Heart right ventricle (tissue), 16 donors: ENCODE measurements at regions not wholly inside any gene's neighbourhood (a gene's known extent, or its start where the extent isn't known, plus 50 kb on each side); places are given as distances from the start of the nearest gene placed in this dataset.

Experiments used
- ATAC-seq, 8 donors: fragments of 200-7000 bp; cut with Tn5 transposase; one replicate each; pipeline ENCODE4 v1.9.1; 2020; ENCODE audit warnings: mild to moderate bottlenecking in 8 of 8, moderate library complexity in 8 of 8, moderate number of reproducible peaks in 1 of 8
- DNase-seq, 2 donors: peaks; one replicate each; pipeline ENCODE4 v3.0.0-alpha.2; 2020
- H3K27ac ChIP-seq, 10 donors: fragments of 200-600 bp; sonication (generic) in 2 of 10; one replicate each; pipeline versions ENCODE4 v1.5.0 to v1.8.0; 2020 to 2022; ENCODE audit warnings: mild to moderate bottlenecking in 3 of 10
- H3K27me3 ChIP-seq, 7 donors: fragments of 200-600 bp; one replicate each; pipeline ENCODE4 v1.8.0; 2021 to 2022; ENCODE audit warnings: mild to moderate bottlenecking in 2 of 7
- H3K36me3 ChIP-seq, 9 donors: fragments of 200-600 bp; sonication (generic) in 1 of 9; one replicate each; pipeline versions ENCODE4 v1.5.0 to v1.8.0; 2020 to 2022; ENCODE audit warnings: mild to moderate bottlenecking in 2 of 9
- H3K4me1 ChIP-seq, 9 donors: fragments of 200-600 bp; sonication (generic) in 1 of 9; one replicate each; pipeline versions ENCODE4 v1.5.0 to v1.8.0; 2020 to 2022; ENCODE audit warnings: mild to moderate bottlenecking in 4 of 9
- H3K4me3 ChIP-seq, 10 donors: fragments of 200-600 bp; sonication (generic) in 2 of 10; one replicate each; pipeline versions ENCODE4 v1.5.0 to v1.8.0; 2020 to 2022; ENCODE audit warnings: mild to moderate bottlenecking in 7 of 10, moderate library complexity in 2 of 10
- H3K9me3 ChIP-seq, 11 donors: fragments of 200-600 bp in 10 of 11; sonication (generic) in 2 of 11; one replicate each; pipeline versions ENCODE4 v1.5.0 to v1.8.0; 2013 to 2022; ENCODE audit warnings: mild to moderate bottlenecking in 2 of 11, control low read depth in 1 of 11, moderate library complexity in 1 of 11
- CTCF ChIP-seq, 9 donors: fragments of 200-600 bp; sonication (generic) in 2 of 9; IDR thresholded peaks; one replicate each; pipeline versions ENCODE4 v1.5.0 to v1.8.0; 2021 to 2022; ENCODE audit warnings: antibody characterized with exemption in 9 of 9, mild to moderate bottlenecking in 5 of 9, moderate library complexity in 1 of 9
- WGBS, 2 donors: extraction: QIAGEN DNeasy Blood & Tissue Kit; methylation state at CpG; one replicate each; pipeline ENCODE4 v1.1.7; 2013; ENCODE audit warnings: inconsistent platforms in 1 of 2; 5-methylcytosine and 5-hydroxymethylcytosine counted together
- intact Hi-C, 10 donors: fragments of 100-400 bp; cut with DNase I; formaldehyde crosslinking; loops; one replicate each; pipeline versions ENCODE4 v1.11.1 to v1.14.2; 2022
- donor health status: Arrhythmogenic right ventricular cardiomyopathy.
- donor health status: ischemic (EF 13 %, LVEDD 7.1; RV severe dilation, severe dysfunction).
- donor health status: healthy with polysubstance abuse.
- donor health status: DM: no; HTN: yes; CAD: no.
- donor health status: DM: no; HTN: no; CAD: no.
- donor health status: ischemic (EF 25% LVEDD 6.9; RV normal size, moderate dysfunction).
- donor health status: ischemic (EF 25% LVEDD 5.7; RV mildly dilated, moderate dysfunction).
- donor health status: healthy.
- donor health status: DM: yes; HTN: yes; CAD: no.
- donor health status: Ischemic cardiomyopathy.
- donor health status: ischemic (EF 35%, LVEDD 5.7; RV mildly dilated, moderate dysfunction).
- donor health status: nonischemic (EF 11% LVEDD 7.7; RV severe dilation, severe dysfunction).
- donor health status: DM: yes; HTN: yes; CAD: no.
- donor health status: PGD.
- donor health status: ischemic (EF 29% LVEDD 5.4; RV normal size, mild dysfunction).
- donor health status: nonischemic (EF 23%, LVEDD 6.1; RV moderate dilation, normal function).

- DNase-seq, result no peak
- intact Hi-C loops, result loop anchor here in 4 of 10 donors (10.0 kb wide), 3 partner anchors 65 to 365 kb away; no protein-coding TSS in a partner anchor
- no peak for TF ChIP-seq CTCF (IDR thresholded peaks at IDR 0.05)
- H3K4me1 ChIP-seq, result peaks cover 0 to 4% (median 0%) of the 10 kb centered on the region in 9 donors
- peaks cover 0 to 3% (median 0%) of the 10 kb centered on the region in 11 donors for H3K9me3 ChIP-seq
- ATAC-seq, result no peak
- H3K4me3 ChIP-seq, result no peak overlapping the region
- H3K27me3 ChIP-seq, result peaks cover 0 to 7% (median 0%) of the 10 kb centered on the region in 7 donors
- H3K27ac ChIP-seq, result no peak overlapping the region
- no peaks in the 10 kb centered on the region for H3K36me3 ChIP-seq
These were observed 259.4 kb downstream of the HRH4 start for GRCh38 chr18:24719791-24720190.

- ATAC-seq (no peak), DNase-seq (no peak)
- Histone ChIP-seq H3K27me3 (peaks cover 0 to 7% (median 0%) of the 10 kb centered on the region in 7 donors), H3K27ac (no peak overlapping the region), H3K36me3 (no peaks in the 10 kb centered on the region), H3K4me3 (no peak overlapping the region), H3K9me3 (peaks cover 0 to 3% (median 0%) of the 10 kb centered on the region in 11 donors), H3K4me1 (peaks cover 0 to 10% (median under 1%) of the 10 kb centered on the region in 9 donors)
- intact Hi-C loops, result loop anchor here in 4 of 10 donors (10.0 kb wide), 3 partner anchors 67 to 367 kb away; no protein-coding TSS in a partner anchor
- 45 to 47% methylated on average over 2 of the region's 2 CpGs for WGBS, 2 donors
- TF ChIP-seq CTCF (IDR thresholded peaks at IDR 0.05), result no peak
These were observed 261.0 kb downstream of the HRH4 start for GRCh38 chr18:24721388-24721787.

- Histone ChIP-seq H3K4me3 (no peak overlapping the region), H3K27ac (peak overlapping the region in 1 of 10 donors; percentile 6), H3K4me1 (peaks cover 0 to 16% (median 4%) of the 10 kb centered on the region in 9 donors), H3K9me3 (no peaks in the 10 kb centered on the region), H3K36me3 (no peaks in the 10 kb centered on the region), H3K27me3 (peaks cover 0 to 10% (median 0%) of the 10 kb centered on the region in 7 donors)
- WGBS, 2 donors, result 61 to 64% methylated on average over 9 of the region's 9 CpGs
- intact Hi-C loops, result loop anchor here (1.0 to 10.0 kb wide), 13 partner anchors 71 to 371 kb away; no protein-coding TSS in a partner anchor
- peak in 1 of 8 donors; percentile 27 for ATAC-seq
- TF ChIP-seq CTCF (IDR thresholded peaks at IDR 0.05), result no peak
- DNase-seq, result no peak
These were observed 265.4 kb downstream of the HRH4 start for GRCh38 chr18:24725644-24726415.

- H3K9me3 ChIP-seq, result no peaks in the 10 kb centered on the region
- peak; percentile 43 to 86 (median 74) for ATAC-seq
- DNase-seq, result peak; percentile 61 to 72
- whole genome bisulfite sequencing, 2 donors, result 46 to 51% methylated on average over 18 of the region's 18 CpGs
- H3K4me1 ChIP-seq, result peaks cover 0 to 16% (median 2%) of the 10 kb centered on the region in 9 donors
- peak; percentile 75 to 89 (median 85) for TF ChIP-seq CTCF (IDR thresholded peaks at IDR 0.05)
- H3K4me3 ChIP-seq, result peak overlapping the region in 6 of 10 donors; percentile 10 to 43 (median 34)
- intact Hi-C loops, result loop anchor here (1.0 to 10.0 kb wide), 13 partner anchors 72 to 372 kb away; no protein-coding TSS in a partner anchor
- H3K27ac ChIP-seq, result peak overlapping the region in 1 of 10 donors; percentile 6
- peaks cover 0 to 10% (median 0%) of the 10 kb centered on the region in 7 donors for H3K27me3 ChIP-seq
- no peaks in the 10 kb centered on the region for H3K36me3 ChIP-seq
These were observed 266.5 kb downstream of the HRH4 start for GRCh38 chr18:24726727-24727492.
